Mesenchymal stem cell (in vitro differentiated cells and primary cell): ENCODE measurements at regions not wholly inside any gene's neighbourhood (a gene's known extent, or its start where the extent isn't known, plus 50 kb on each side); places are given as distances from the start of the nearest gene placed in this dataset.
A peak's percentile ranks its signal among the peaks of the same experiment; 100 is the strongest.

ENCODE experiments used
- DNase-seq: peaks from one replicate; pipeline ENCODE4 v3.0.0-alpha.2; 2013
- H2AFZ ChIP-seq: one replicate; pipeline ENCODE4 v1.6.1; 2013; ENCODE audit warnings: low read depth, mild to moderate bottlenecking, control low read depth, inconsistent platforms, low read length, moderate library complexity
- H2AK5ac ChIP-seq: 2 replicates; pipeline ENCODE4 v1.6.1; 2013; ENCODE audit warnings: low read length, moderate library complexity, mild to moderate bottlenecking, inconsistent platforms; ENCODE audit not compliant: severe bottlenecking
- H2BK120ac ChIP-seq: one replicate; pipeline ENCODE4 v1.6.1; 2013; ENCODE audit warnings: low read depth, mild to moderate bottlenecking, inconsistent platforms, low read length, moderate library complexity
- H2BK12ac ChIP-seq, 2 experiments: one replicate each; pipeline ENCODE4 v1.6.1; 2013; ENCODE audit warnings: inconsistent platforms in 2 of 2, low read length in 2 of 2, mild to moderate bottlenecking in 2 of 2, moderate library complexity in 2 of 2, control low read depth in 1 of 2
- H2BK15ac ChIP-seq: one replicate; pipeline ENCODE4 v1.6.1; 2013; ENCODE audit warnings: mild to moderate bottlenecking, low read depth, inconsistent platforms; ENCODE audit not compliant: poor library complexity, severe bottlenecking
- H2BK5ac ChIP-seq: 2 replicates; pipeline ENCODE4 v1.6.1; 2013; ENCODE audit warnings: low read depth, mild to moderate bottlenecking, low read length, control low read depth, inconsistent platforms; ENCODE audit not compliant: poor library complexity, severe bottlenecking
- H3K14ac ChIP-seq, 2 experiments: one replicate each; pipeline ENCODE4 v1.6.1; 2013; ENCODE audit warnings: inconsistent platforms in 2 of 2, low read length in 2 of 2, control low read depth in 1 of 2, mild to moderate bottlenecking in 1 of 2, moderate library complexity in 1 of 2
- H3K18ac ChIP-seq, 2 experiments: one replicate each; pipeline ENCODE4 v1.6.1; 2013; ENCODE audit warnings: inconsistent platforms in 2 of 2, low read length in 2 of 2, control low read depth in 1 of 2, low read depth in 1 of 2, mild to moderate bottlenecking in 1 of 2
- H3K23ac ChIP-seq, 2 experiments: one replicate each; pipeline ENCODE4 v1.6.1; 2013; ENCODE audit warnings: inconsistent platforms in 2 of 2, low read length in 2 of 2, mild to moderate bottlenecking in 2 of 2, moderate library complexity in 2 of 2, control low read depth in 1 of 2
- H3K27ac ChIP-seq: 2 replicates; pipeline ENCODE4 v1.5.1; 2013; ENCODE audit warnings: mild to moderate bottlenecking, moderate library complexity, low read length, control low read depth, inconsistent platforms; ENCODE audit not compliant: poor library complexity, severe bottlenecking
- H3K27me3 ChIP-seq, 2 experiments: 2 replicates each; pipeline versions ENCODE4 v1.6.1 to v1.7.0; 2013; ENCODE audit warnings: low read length in 2 of 2, mild to moderate bottlenecking in 2 of 2, moderate library complexity in 2 of 2, control low read depth in 1 of 2, inconsistent platforms in 1 of 2; ENCODE audit not compliant: control insufficient read depth in 1 of 2, insufficient read depth in 1 of 2
- H3K36me3 ChIP-seq, 2 experiments: 2 replicates each; pipeline versions ENCODE4 v1.6.1 to v1.7.0; 2013; ENCODE audit warnings: low read length in 2 of 2, control low read depth in 1 of 2, inconsistent platforms in 1 of 2, low read depth in 1 of 2, mild to moderate bottlenecking in 1 of 2; ENCODE audit not compliant: insufficient read depth in 2 of 2, control insufficient read depth in 1 of 2
- H3K4ac ChIP-seq, 2 experiments: one replicate each; pipeline ENCODE4 v1.6.1; 2013; ENCODE audit warnings: inconsistent platforms in 2 of 2, low read length in 2 of 2, mild to moderate bottlenecking in 2 of 2, moderate library complexity in 2 of 2, control low read depth in 1 of 2, low read depth in 1 of 2
- H3K4me1 ChIP-seq: 2 replicates; pipeline ENCODE4 v1.6.1; 2013; ENCODE audit warnings: low read depth, low read length, control low read depth; ENCODE audit not compliant: control insufficient read depth, insufficient read depth
- H3K4me2 ChIP-seq: 2 replicates; pipeline ENCODE4 v1.6.1; 2013; ENCODE audit warnings: low read length, mild to moderate bottlenecking, inconsistent platforms; ENCODE audit not compliant: poor library complexity, severe bottlenecking
- H3K4me3 ChIP-seq, 2 experiments: 2 replicates each; pipeline versions ENCODE4 v1.5.1 to v1.7.0; 2013; ENCODE audit warnings: low read length in 2 of 2, mild to moderate bottlenecking in 2 of 2, control low read depth in 1 of 2, low read depth in 1 of 2; ENCODE audit not compliant: insufficient read depth in 1 of 2
- H3K79me1 ChIP-seq: replicated peaks from 2 replicates; pipeline ENCODE4 v1.6.1; 2013; ENCODE audit warnings: mild to moderate bottlenecking, control low read depth, low read length, inconsistent platforms; ENCODE audit not compliant: poor library complexity, severe bottlenecking
- H3K9ac ChIP-seq: 2 replicates; pipeline ENCODE4 v1.7.0; 2013; ENCODE audit warnings: mild to moderate bottlenecking, low read length, moderate library complexity
- H3K9me3 ChIP-seq: 2 replicates; pipeline ENCODE4 v1.7.0; 2013; ENCODE audit warnings: mild to moderate bottlenecking, low read length; ENCODE audit not compliant: control insufficient read depth
- H4K8ac ChIP-seq: one replicate; pipeline ENCODE4 v1.6.1; 2013; ENCODE audit warnings: inconsistent platforms, mild to moderate bottlenecking, low read length, moderate library complexity
- H4K91ac ChIP-seq: one replicate; pipeline ENCODE4 v1.6.1; 2013; ENCODE audit warnings: mild to moderate bottlenecking, low read length, inconsistent platforms
- WGBS: methylation state at CpG from one replicate; pipeline ENCODE4 v1.1.7; 2013; ENCODE audit warnings: mixed read lengths; 5-methylcytosine and 5-hydroxymethylcytosine counted together

GRCh38 chr9:20200581-20200980 is 411.7 kb upstream of the SLC24A2 start:
- Histone ChIP-seq H3K18ac (no peak overlapping the region), H3K9me3 (peaks cover 10% of the 10 kb centered on the region), H3K14ac (no peak overlapping the region), H3K36me3 (no peaks in the 10 kb centered on the region), H3K4ac (no peak overlapping the region), H4K8ac (no peak overlapping the region), H3K27ac (no peak overlapping the region), H2BK120ac (no peak overlapping the region), H4K91ac (no peak overlapping the region), H3K23ac (no peak overlapping the region), H3K4me3 (no peak overlapping the region), H2AK5ac (no peak overlapping the region), H3K4me2 (no peak overlapping the region), H3K79me1 (no peaks in the 10 kb centered on the region), H3K4me1 (no peaks in the 10 kb centered on the region), H2BK12ac (no peak overlapping the region), H2BK5ac (no peak overlapping the region), H3K9ac (no peak overlapping the region), H3K27me3 (peaks cover 3 to 10% of the 10 kb centered on the region in 2 experiments), H2BK15ac (no peak overlapping the region), H2AFZ (no peak overlapping the region)
- DNase-seq = no peak
- 75% methylated on average over 2 of the region's 2 CpGs for WGBS

- Histone ChIP-seq H3K9me3 (peaks cover 10% of the 10 kb centered on the region), H3K4me1 (no peaks in the 10 kb centered on the region), H3K23ac (no peak overlapping the region), H3K9ac (no peak overlapping the region), H2AFZ (no peak overlapping the region), H2AK5ac (no peak overlapping the region), H2BK12ac (no peak overlapping the region), H3K36me3 (no peaks in the 10 kb centered on the region), H3K18ac (no peak overlapping the region), H2BK120ac (no peak overlapping the region), H3K4me2 (no peak overlapping the region), H4K8ac (no peak overlapping the region), H3K4ac (no peak overlapping the region), H3K79me1 (no peaks in the 10 kb centered on the region), H3K4me3 (no peak overlapping the region), H2BK5ac (no peak overlapping the region), H2BK15ac (no peak overlapping the region), H3K27ac (no peak overlapping the region), H3K14ac (no peak overlapping the region), H4K91ac (no peak overlapping the region), H3K27me3 (peaks cover 3 to 10% of the 10 kb centered on the region in 2 experiments)
- WGBS = 92% methylated on average over 2 of the region's 2 CpGs
- DNase-seq = no peak
Measured at GRCh38 chr9:20199111-20199510, 410.3 kb upstream of the SLC24A2 start.

- Histone ChIP-seq H3K27ac (no peak overlapping the region), H3K27me3 (peaks cover 3 to 7% of the 10 kb centered on the region in 2 experiments), H4K91ac (no peak overlapping the region), H3K9ac (no peak overlapping the region), H2BK15ac (no peak overlapping the region), H3K36me3 (no peaks in the 10 kb centered on the region), H2BK12ac (no peak overlapping the region), H3K23ac (no peak overlapping the region), H3K79me1 (no peaks in the 10 kb centered on the region), H3K18ac (peak overlapping the region in 1 of 2 experiments; percentile 12), H3K9me3 (peaks cover 10% of the 10 kb centered on the region), H4K8ac (no peak overlapping the region), H2BK5ac (no peak overlapping the region), H2AFZ (peak overlapping the region; percentile 42), H3K4me1 (no peaks in the 10 kb centered on the region), H3K4ac (no peak overlapping the region), H2BK120ac (no peak overlapping the region), H3K14ac (no peak overlapping the region), H3K4me3 (peak overlapping the region in 1 of 2 experiments; percentile 6), H3K4me2 (no peak overlapping the region), H2AK5ac (no peak overlapping the region)
- DNase-seq = no peak
- 45% methylated on average over 6 of the region's 7 CpGs for WGBS
Measured at GRCh38 chr9:20197976-20198685, 409.3 kb upstream of the SLC24A2 start.

DNA sequence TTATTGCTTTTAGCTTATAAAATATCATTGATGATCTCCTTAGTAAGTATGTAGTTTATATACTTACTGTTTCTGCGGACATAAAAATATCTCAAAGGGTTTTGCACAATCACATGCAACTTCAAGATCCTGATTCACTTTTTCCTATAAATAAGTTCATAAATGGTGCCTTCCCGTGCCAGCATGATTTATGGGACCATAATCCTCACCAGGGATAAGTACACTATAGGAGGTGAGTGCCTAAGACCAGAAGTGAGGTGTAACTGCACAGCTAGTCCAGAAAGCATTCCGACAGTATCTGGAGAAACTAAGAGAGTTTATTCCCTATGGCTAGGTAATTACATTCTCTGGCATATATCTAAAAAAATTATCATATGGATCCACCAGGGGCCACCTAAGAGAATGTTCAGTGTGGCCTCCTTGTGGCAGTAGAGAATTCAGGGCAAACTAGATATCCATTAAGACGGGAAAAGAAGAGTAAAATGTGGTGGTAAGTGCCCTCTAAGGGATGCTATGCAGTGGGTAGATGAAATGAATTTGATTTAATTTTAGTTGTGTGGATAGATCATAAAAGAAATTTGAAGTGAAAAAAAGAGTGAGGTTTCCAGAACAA is 402.5 kb upstream of the SLC24A2 start:
- Histone ChIP-seq H2AK5ac (no peak overlapping the region), H2AFZ (no peak overlapping the region), H2BK5ac (no peak overlapping the region), H3K23ac (no peak overlapping the region), H3K27ac (no peak overlapping the region), H2BK120ac (no peak overlapping the region), H3K4me1 (peaks cover 2% of the 10 kb centered on the region), H3K4ac (no peak overlapping the region), H3K79me1 (no peaks in the 10 kb centered on the region), H3K9ac (no peak overlapping the region), H4K8ac (no peak overlapping the region), H3K4me3 (no peak overlapping the region), H3K27me3 (peaks cover 0 to 40% of the 10 kb centered on the region in 2 experiments), H3K18ac (no peak overlapping the region), H3K4me2 (no peak overlapping the region), H3K9me3 (peaks cover 8% of the 10 kb centered on the region), H3K14ac (no peak overlapping the region), H2BK15ac (no peak overlapping the region), H2BK12ac (no peak overlapping the region), H3K36me3 (no peaks in the 10 kb centered on the region), H4K91ac (no peak overlapping the region)
- no peak for DNase-seq
- 96% methylated on average over 1 of the region's 4 CpGs for WGBS
